ENCODE measurements at regions not wholly inside any gene's neighbourhood (a gene's known extent, or its start where the extent isn't known, plus 50 kb on each side); places are given as distances from the start of the nearest gene placed in this dataset.

DNA sequence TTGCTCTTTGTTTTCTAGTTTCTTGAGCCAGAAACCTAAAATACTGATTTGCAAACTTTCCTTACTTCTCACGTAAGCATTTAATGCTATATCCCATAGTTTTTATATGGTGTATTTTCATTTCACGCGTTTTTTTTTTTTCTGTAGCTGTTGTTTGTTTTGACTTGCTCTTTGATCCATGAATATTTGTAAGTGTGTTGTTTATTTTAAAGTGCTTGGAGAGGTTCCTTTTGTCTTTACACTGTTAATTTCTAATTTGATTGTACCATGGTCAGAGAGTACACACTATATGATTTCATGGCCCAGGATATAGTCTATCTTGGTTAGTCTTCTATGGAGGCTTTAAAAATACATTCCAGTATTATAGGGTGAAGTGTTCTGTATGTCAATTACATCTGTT, 84.8 kb upstream of the RNF217 start:
- H3K79me2 ChIP-seq (ENCODE audit: insufficient read depth, low read length): no peaks in the 10 kb centered on the region
- H3K9me2 ChIP-seq (ENCODE audit: insufficient read depth): no peaks in the 10 kb centered on the region
- H3K27me3 ChIP-seq (ENCODE audit: insufficient read depth, low read length): no peaks in the 10 kb centered on the region
- no peaks in the 10 kb centered on the region for H3K9me3 ChIP-seq (ENCODE audit: control insufficient read depth in 1 of 2, insufficient read depth in 1 of 2, low read depth in 1 of 2, low read length in 2 of 2)
- no peak overlapping the region for H3K4me3 ChIP-seq (replicated peaks in 1 of 2; ENCODE audit: low read depth in 1 of 2, low read length in 2 of 2)
- H3K36me3 ChIP-seq (ENCODE audit: control insufficient read depth in 1 of 2, insufficient read depth in 2 of 2, low read length in 2 of 2): no peaks in the 10 kb centered on the region
- no peak for DNase-seq (ENCODE audit: low read depth, low spot score)
- no peak for TF ChIP-seq EZH2phosphoT487 (IDR thresholded peaks at IDR 0.05; ENCODE audit: borderline replicate concordance)
- TF ChIP-seq SIN3A (IDR thresholded peaks at IDR 0.05; ENCODE audit: low read depth): no peak
- TF ChIP-seq, protein P1, sequence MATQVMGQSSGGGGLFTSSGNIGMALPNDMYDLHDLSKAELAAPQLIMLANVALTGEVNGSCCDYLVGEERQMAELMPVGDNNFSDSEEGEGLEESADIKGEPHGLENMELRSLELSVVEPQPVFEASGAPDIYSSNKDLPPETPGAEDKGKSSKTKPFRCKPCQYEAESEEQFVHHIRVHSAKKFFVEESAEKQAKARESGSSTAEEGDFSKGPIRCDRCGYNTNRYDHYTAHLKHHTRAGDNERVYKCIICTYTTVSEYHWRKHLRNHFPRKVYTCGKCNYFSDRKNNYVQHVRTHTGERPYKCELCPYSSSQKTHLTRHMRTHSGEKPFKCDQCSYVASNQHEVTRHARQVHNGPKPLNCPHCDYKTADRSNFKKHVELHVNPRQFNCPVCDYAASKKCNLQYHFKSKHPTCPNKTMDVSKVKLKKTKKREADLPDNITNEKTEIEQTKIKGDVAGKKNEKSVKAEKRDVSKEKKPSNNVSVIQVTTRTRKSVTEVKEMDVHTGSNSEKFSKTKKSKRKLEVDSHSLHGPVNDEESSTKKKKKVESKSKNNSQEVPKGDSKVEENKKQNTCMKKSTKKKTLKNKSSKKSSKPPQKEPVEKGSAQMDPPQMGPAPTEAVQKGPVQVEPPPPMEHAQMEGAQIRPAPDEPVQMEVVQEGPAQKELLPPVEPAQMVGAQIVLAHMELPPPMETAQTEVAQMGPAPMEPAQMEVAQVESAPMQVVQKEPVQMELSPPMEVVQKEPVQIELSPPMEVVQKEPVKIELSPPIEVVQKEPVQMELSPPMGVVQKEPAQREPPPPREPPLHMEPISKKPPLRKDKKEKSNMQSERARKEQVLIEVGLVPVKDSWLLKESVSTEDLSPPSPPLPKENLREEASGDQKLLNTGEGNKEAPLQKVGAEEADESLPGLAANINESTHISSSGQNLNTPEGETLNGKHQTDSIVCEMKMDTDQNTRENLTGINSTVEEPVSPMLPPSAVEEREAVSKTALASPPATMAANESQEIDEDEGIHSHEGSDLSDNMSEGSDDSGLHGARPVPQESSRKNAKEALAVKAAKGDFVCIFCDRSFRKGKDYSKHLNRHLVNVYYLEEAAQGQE (IDR thresholded peaks at IDR 0.05; ENCODE audit: low read depth): no peak
- no peak for TF ChIP-seq POLR2AphosphoS5 (IDR thresholded peaks at IDR 0.05; ENCODE audit: low read depth, low read length)
- TF ChIP-seq SP1 (IDR thresholded peaks at IDR 0.05; ENCODE audit: low read depth): no peak
- TF ChIP-seq, protein P2, sequence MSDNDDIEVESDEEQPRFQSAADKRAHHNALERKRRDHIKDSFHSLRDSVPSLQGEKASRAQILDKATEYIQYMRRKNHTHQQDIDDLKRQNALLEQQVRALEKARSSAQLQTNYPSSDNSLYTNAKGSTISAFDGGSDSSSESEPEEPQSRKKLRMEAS (IDR thresholded peaks at IDR 0.05): no peak
- no peak for TF ChIP-seq POLR2A (IDR thresholded peaks at IDR 0.05; ENCODE audit: borderline replicate concordance, extremely low read depth, insufficient read depth, insufficient read length)
- TF ChIP-seq YY1 (IDR thresholded peaks at IDR 0.05; ENCODE audit: extremely low read depth, insufficient replicate concordance, low read depth, low read length): no peak
- no peaks in the 10 kb centered on the region for H3K4me1 ChIP-seq (ENCODE audit: control insufficient read depth in 1 of 2, insufficient read depth in 2 of 2, low read length in 2 of 2)
- H3K27ac ChIP-seq (ENCODE audit: low read depth, low read length): no peak overlapping the region
- ChIA-PET CTCF (interaction anchor here (0.9 kb wide), 1 partner anchor 237 kb away, joined by 4 read pairs; no protein-coding TSS in a partner anchor), RAD21 (ENCODE audit: low non-redundant PET in 1 of 2, low total read pairs in 2 of 2, uncharacterized antibody in 2 of 2, unreplicated experiment in 2 of 2) (no interaction called here), POLR2A (no interaction called here)
- no peak for ATAC-seq
- intact Hi-C loops (cut with micrococcal nuclease): no loop called here
- no peak overlapping the region for H3K9ac ChIP-seq (ENCODE audit: low read length)
- no TSS peak for BruUV-seq (replicated peaks)
- H2AFZ ChIP-seq (ENCODE audit: low read depth, low read length, poor library complexity, severe bottlenecking): peak overlapping the region; percentile 8
- no peak overlapping the region for H3K4me2 ChIP-seq (ENCODE audit: low read length)
- H4K20me1 ChIP-seq (ENCODE audit: insufficient read depth): no peaks in the 10 kb centered on the region

All from HCT116 (cell line).